ENCODE measurements at regions not wholly inside any gene's neighbourhood (a gene's known extent, or its start where the extent isn't known, plus 50 kb on each side); places are given as distances from the start of the nearest gene placed in this dataset.

GRCh38 chrX:47751670-47752069 lies 85.0 kb upstream of the ZNF81 start:
- TF ChIP-seq EZH2 (IDR thresholded peaks at IDR 0.05; ENCODE audit: low read length, missing control alignments) (no peak), CTCF (conservative IDR thresholded peaks at IDR 0.05 in 1 of 2, IDR thresholded peaks at IDR 0.05 in 1 of 2; ENCODE audit: low read depth in 1 of 2, low read length in 2 of 2) (no peak)
